ENCODE measurements at regions not wholly inside any gene's neighbourhood (a gene's known extent, or its start where the extent isn't known, plus 50 kb on each side); places are given as distances from the start of the nearest gene placed in this dataset.

- Mint-ChIP-seq H3K4me1 (peaks cover 11% of the 10 kb centered on the region; the same call in 2 of the 3 replicates), H3K27ac (no peak overlapping the region), H3K4me3 (no peak overlapping the region), H3K36me3 (ENCODE audit: low read depth) (no peaks in the 10 kb centered on the region), H3K27me3 (ENCODE audit: insufficient read depth, low read depth, poor library complexity) (no peaks in the 10 kb centered on the region), H3K9me3 (no peaks in the 10 kb centered on the region)
- no peak overlapping the region for H2AFZ ChIP-seq
- H3K4me3 ChIP-seq, result no peak overlapping the region
- ATAC-seq (no peak), DNase-seq (ENCODE audit: low spot score) (no peak)
- H3K4me2 ChIP-seq, result no peak overlapping the region
- no peaks in the 10 kb centered on the region for H3K27me3 ChIP-seq (ENCODE audit: insufficient read depth)
- no peaks in the 10 kb centered on the region for H3F3A ChIP-seq (replicated peaks; ENCODE audit: low read depth)
- H3K9me2 ChIP-seq (ENCODE audit: insufficient read depth), result no peaks in the 10 kb centered on the region
- no peak overlapping the region for H3K27ac ChIP-seq (ENCODE audit: low read depth)
- H3K4me1 ChIP-seq (ENCODE audit: insufficient read depth), result no peaks in the 10 kb centered on the region
- no peaks in the 10 kb centered on the region for H4K20me1 ChIP-seq (replicated peaks; ENCODE audit: insufficient read depth)
- TF ChIP-seq ZNF114 (CRISPR knock-in tag; IDR thresholded peaks at IDR 0.05) (no peak), REST (IDR thresholded peaks at IDR 0.05; ENCODE audit: unreplicated experiment) (no peak), ZNF331 (CRISPR knock-in tag; IDR thresholded peaks at IDR 0.05; ENCODE audit: low read depth) (no peak), EZH2 (IDR thresholded peaks at IDR 0.05; ENCODE audit: low read depth, unreplicated experiment) (no peak), POLR2AphosphoS5 (IDR thresholded peaks at IDR 0.05; ENCODE audit: low read depth) (no peak), JUNB (IDR thresholded peaks at IDR 0.05; ENCODE audit: unreplicated experiment) (no peak)
- H3K79me2 ChIP-seq (replicated peaks; ENCODE audit: insufficient read depth), result no peaks in the 10 kb centered on the region
- no peaks in the 10 kb centered on the region for H3K36me3 ChIP-seq (ENCODE audit: insufficient read depth)
Observed at GRCh38 chr10:64690194-64690593, 1169.0 kb downstream of the REEP3 start.

GRCh38 chr10:64699244-64699643 lies 1178.0 kb downstream of the REEP3 start:
- Histone ChIP-seq H3K9me2 (ENCODE audit: insufficient read depth) (no peaks in the 10 kb centered on the region), H3K4me1 (ENCODE audit: insufficient read depth) (no peaks in the 10 kb centered on the region), H3K79me2 (replicated peaks; ENCODE audit: insufficient read depth) (no peaks in the 10 kb centered on the region), H3K4me2 (no peak overlapping the region), H2AFZ (no peak overlapping the region), H3F3A (replicated peaks; ENCODE audit: low read depth) (no peaks in the 10 kb centered on the region), H3K36me3 (ENCODE audit: insufficient read depth) (no peaks in the 10 kb centered on the region), H3K27ac (ENCODE audit: low read depth) (no peak overlapping the region), H4K20me1 (replicated peaks; ENCODE audit: insufficient read depth) (no peaks in the 10 kb centered on the region), H3K27me3 (ENCODE audit: insufficient read depth) (no peaks in the 10 kb centered on the region), H3K4me3 (no peak overlapping the region)
- Mint-ChIP-seq H3K9me3 (peaks cover 9% of the 10 kb centered on the region), H3K36me3 (ENCODE audit: low read depth) (peaks cover 8% of the 10 kb centered on the region; the same call in 1 of the 3 replicates), H3K4me3 (no peak overlapping the region), H3K4me1 (no peaks in the 10 kb centered on the region), H3K27me3 (ENCODE audit: insufficient read depth, low read depth, poor library complexity) (no peaks in the 10 kb centered on the region), H3K27ac (no peak overlapping the region)
- ATAC-seq (no peak), DNase-seq (ENCODE audit: low spot score) (no peak)
- TF ChIP-seq CREB1 (CRISPR knock-in tag; IDR thresholded peaks at IDR 0.05; ENCODE audit: low read depth) (no peak), NANOG (IDR thresholded peaks at IDR 0.05; ENCODE audit: borderline replicate concordance) (no peak), ZNF331 (CRISPR knock-in tag; IDR thresholded peaks at IDR 0.05; ENCODE audit: low read depth) (no peak), JUNB (IDR thresholded peaks at IDR 0.05; ENCODE audit: unreplicated experiment) (no peak), ETS1 (IDR thresholded peaks at IDR 0.05) (no peak), POLR2AphosphoS5 (IDR thresholded peaks at IDR 0.05; ENCODE audit: low read depth) (no peak), CTCF (conservative IDR thresholded peaks at IDR 0.05; ENCODE audit: low read depth in 2 of 2) (no peak), EZH2 (IDR thresholded peaks at IDR 0.05; ENCODE audit: low read depth, unreplicated experiment) (no peak), ZNF114 (CRISPR knock-in tag; IDR thresholded peaks at IDR 0.05) (no peak)
